GM12874 (cell line): ENCODE measurements at regions not wholly inside any gene's neighbourhood (a gene's known extent, or its start where the extent isn't known, plus 50 kb on each side); places are given as distances from the start of the nearest gene placed in this dataset.

ENCODE experiments used
- CTCF ChIP-seq: IDR thresholded peaks from 2 replicates; pipeline ENCODE4 v1.5.1; 2011; ENCODE audit warnings: low read depth, mild to moderate bottlenecking, control low read depth, low read length, moderate library complexity; ENCODE audit not compliant: insufficient read depth

DNA sequence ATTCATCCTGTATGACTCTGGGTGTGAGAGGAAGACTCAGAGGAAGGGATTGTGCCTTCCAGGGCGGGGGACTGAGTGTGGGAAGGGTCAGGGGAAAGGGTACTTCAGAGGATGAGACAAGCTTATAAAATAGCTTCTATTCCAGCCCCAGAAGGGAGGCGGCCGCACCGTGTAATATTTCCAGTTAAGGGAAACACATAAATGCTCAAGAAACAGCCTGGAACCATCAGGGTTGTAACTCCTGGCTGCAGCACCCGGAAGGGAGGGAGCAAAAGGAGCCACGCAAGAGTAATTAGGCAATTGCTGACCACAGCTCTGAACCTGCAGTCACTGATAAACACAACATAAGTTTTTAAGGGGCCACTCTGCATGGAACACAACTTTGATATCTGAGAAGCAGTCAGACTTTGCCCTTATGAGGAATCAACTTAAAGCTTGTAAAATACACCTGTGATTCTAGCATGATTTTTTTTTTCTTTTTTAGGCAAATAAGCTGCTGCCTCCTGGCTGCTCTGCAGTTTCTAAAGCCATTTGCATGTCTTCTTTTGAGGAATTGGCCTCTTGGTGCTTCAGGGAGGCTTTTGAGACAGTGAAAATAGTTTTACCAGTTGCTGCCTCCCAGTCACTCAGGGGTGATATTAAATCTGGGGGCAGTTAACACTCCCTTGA, 382.7 kb downstream of the ENC1 start:
- TF ChIP-seq CTCF, result no peak

DNA sequence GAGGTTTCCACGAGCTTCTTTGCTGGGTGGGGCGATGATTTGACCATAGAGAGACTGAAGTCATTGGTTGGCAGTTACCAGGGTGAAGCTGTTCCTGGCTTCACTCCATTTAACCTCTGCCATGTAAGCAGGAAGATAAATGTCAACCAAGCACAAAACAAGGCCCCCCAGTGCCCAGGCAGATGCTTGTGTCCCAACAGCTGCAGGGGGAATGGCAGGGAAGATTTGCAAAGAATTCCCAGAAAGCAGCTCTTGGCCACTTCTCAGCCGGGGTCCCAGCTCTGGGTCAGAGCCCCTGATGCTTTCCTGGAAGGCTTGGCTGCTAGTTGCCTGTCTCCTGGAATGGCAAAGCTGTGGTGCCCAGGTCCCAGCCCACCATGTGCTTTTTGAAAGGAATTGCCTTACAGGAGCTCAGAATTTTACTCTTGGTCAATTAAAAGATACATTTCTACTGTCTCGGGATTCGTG, 383.4 kb downstream of the ENC1 start:
- TF ChIP-seq CTCF, result no peak

DNA sequence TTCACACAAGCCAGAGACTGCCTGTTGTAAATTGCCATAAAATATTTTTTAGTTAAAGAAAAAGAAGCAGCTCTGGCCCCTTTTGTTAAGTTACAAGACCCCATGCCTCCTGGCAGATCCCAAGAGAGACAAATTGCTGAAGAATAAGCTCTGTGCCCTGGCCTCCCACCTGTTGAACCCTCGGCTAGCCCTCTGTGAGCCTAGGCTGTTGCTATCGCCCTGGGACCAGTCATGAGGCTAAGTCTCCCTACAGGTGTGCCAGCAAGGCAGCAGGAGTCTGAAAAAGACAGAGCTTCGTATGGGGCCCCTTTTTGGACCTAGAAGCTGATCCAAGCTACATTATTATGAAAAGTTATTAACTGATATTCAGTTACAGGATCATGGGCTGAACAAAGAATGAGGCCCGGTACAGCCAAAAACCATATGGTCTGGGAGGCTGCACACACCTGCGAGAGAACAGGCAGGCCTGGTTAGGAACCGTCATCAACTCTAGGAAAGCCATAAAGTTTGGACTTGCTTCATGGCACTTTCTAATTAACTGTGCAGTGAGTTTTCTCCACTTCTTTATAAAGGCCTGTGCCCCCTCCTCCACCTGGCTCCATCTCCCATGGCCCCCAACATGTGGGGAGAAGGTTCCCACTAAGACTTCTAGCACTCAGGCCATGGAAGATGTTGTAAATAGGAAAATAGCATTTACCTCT, 384.7 kb downstream of the ENC1 start:
- TF ChIP-seq CTCF, result no peak

DNA sequence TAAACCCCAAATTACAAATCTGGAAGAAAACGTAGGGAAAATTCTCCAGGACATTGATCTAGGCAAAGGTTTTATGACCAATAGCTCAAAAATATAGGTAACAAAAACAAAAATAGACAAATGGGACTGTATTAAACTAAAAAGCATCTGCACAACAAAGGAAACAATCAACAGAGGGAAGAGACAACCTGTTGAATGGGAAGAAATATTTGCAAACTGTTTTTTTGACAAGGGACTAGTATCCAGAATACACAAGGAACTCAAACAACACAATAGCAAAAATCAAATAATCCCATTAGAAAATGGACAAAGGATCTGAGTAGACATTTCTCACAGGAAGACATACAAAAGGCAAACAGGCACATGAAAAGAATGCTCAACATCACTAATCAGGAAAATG, 386.3 kb downstream of the ENC1 start:
- TF ChIP-seq CTCF, result no peak

DNA sequence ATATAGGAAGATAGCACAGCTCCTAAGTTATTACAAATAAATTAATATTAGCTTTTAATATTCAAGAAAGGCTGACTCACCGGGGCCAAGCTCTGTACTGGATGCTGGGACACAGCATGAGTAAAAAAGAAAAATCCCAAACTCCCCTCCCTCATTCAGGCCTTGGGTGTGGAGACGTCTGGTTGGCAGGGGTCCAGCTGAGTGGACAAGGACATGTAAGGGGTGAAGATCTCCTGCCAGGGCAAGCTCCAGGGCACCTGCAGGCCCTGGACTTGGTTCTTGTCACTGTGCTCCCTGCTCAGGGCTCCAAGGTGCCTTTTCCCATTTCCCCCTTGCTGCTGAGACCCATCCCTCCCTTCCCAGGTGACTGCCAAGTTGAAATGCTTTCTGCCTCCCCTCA, 388.5 kb downstream of the ENC1 start:
- no peak for TF ChIP-seq CTCF

- TF ChIP-seq CTCF, result no peak
Measured at GRCh38 chr5:74251141-74252035, 389.1 kb downstream of the ENC1 start.
